B cell (primary cell): ENCODE measurements at regions not wholly inside any gene's neighbourhood (a gene's known extent, or its start where the extent isn't known, plus 50 kb on each side); places are given as distances from the start of the nearest gene placed in this dataset.

Source experiments
- ATAC-seq: fragments of 200-7000 bp; cut with Tn5 transposase; one replicate; pipeline ENCODE4 v1.10.0; 2021; ENCODE audit warnings: low read depth, mild to moderate bottlenecking, moderate number of reproducible peaks, moderate library complexity
- CTCF ChIA-PET: fragments of 350-600 bp; sonication (Branson Sonifier 250); formaldehyde crosslinking; loops from one replicate; lab custom pipeline; 2021; ENCODE audit warnings: antibody characterized with exemption, inconsistent platforms; lab: Charles Lee
- POLR2A ChIA-PET: fragments of 350-600 bp; sonication (Branson Sonifier 250); formaldehyde crosslinking; loops from one replicate; lab custom pipeline; 2021; ENCODE audit warnings: antibody characterized with exemption; lab: Charles Lee
- DNase-seq: peaks from one replicate; pipeline ENCODE4 v3.0.0; 2013
- H2AFZ ChIP-seq: 2 replicates; pipeline ENCODE4 v1.6.1; 2012; ENCODE audit warnings: mild to moderate bottlenecking, low read depth, low read length; ENCODE audit not compliant: insufficient read depth, poor library complexity, severe bottlenecking
- H3K27ac ChIP-seq, 2 donors: 1 replicate in 1 of 2; 2 replicates in 1 of 2; pipeline ENCODE4 v1.5.1; 2012 to 2013; ENCODE audit warnings: low read length in 2 of 2, mild to moderate bottlenecking in 2 of 2, moderate library complexity in 1 of 2
- H3K27me3 ChIP-seq, 4 experiments: fragments of 200-600 bp in 1 of 4; sonication (generic) in 1 of 4; replicated peaks in 1 of 4; 1 replicate in 2 of 4; 2 replicates in 2 of 4; pipeline versions ENCODE4 v1.6.1 to v1.7.0; 2013 to 2016; ENCODE audit warnings: low read length in 3 of 4, mild to moderate bottlenecking in 2 of 4, mixed read lengths in 1 of 4, moderate library complexity in 1 of 4; ENCODE audit not compliant: insufficient read depth in 4 of 4, control insufficient read depth in 3 of 4; ENCODE audit errors: control extremely low read depth in 1 of 4
- H3K36me3 ChIP-seq, 2 experiments: replicated peaks in 1 of 2; 1 replicate in 1 of 2; 2 replicates in 1 of 2; pipeline versions ENCODE4 v1.6.1 to v1.7.1; 2013; ENCODE audit warnings: low read length in 1 of 2; ENCODE audit not compliant: insufficient read depth in 2 of 2, control insufficient read depth in 1 of 2; ENCODE audit errors: control extremely low read depth in 1 of 2, extremely low read depth in 1 of 2
- H3K4me1 ChIP-seq, 2 donors: fragments of 200-600 bp in 1 of 2; sonication (generic) in 1 of 2; 1 replicate in 1 of 2; 2 replicates in 1 of 2; pipeline versions ENCODE4 v1.5.1 to v1.6.1; 2013 to 2017; ENCODE audit warnings: low read length in 2 of 2; ENCODE audit not compliant: control insufficient read depth in 2 of 2, insufficient read depth in 2 of 2
- H3K4me2 ChIP-seq: replicated peaks from 2 replicates; pipeline ENCODE3; 2012; ENCODE audit warnings: mild to moderate bottlenecking, low read depth, low read length; ENCODE audit not compliant: poor library complexity, severe bottlenecking
- H3K4me3 ChIP-seq, 5 experiments: fragments of 200-600 bp in 1 of 5; sonication (generic) in 1 of 5; 1 replicate in 3 of 5; 2 replicates in 2 of 5; pipeline versions ENCODE4 v1.5.1 to v1.7.0; 2011 to 2016; ENCODE audit warnings: low read length in 4 of 5, mild to moderate bottlenecking in 4 of 5, low read depth in 2 of 5, control low read depth in 1 of 5, moderate library complexity in 1 of 5; ENCODE audit not compliant: insufficient read depth in 1 of 5; ENCODE audit errors: control extremely low read depth in 1 of 5, extremely low read depth in 1 of 5
- H3K79me2 ChIP-seq: fragments of 200-600 bp; sonication (generic); one replicate; pipeline ENCODE4 v1.6.0; 2016; ENCODE audit warnings: low read length; ENCODE audit not compliant: control insufficient read depth, insufficient read depth
- H3K9ac ChIP-seq: fragments of 200-600 bp; sonication (generic); 2 replicates; pipeline ENCODE4 v1.6.1; 2017; ENCODE audit warnings: mild to moderate bottlenecking, low read length, moderate library complexity
- H3K9me3 ChIP-seq, 3 donors: one replicate each; pipeline versions ENCODE4 v1.6.1 to v1.7.1; 2013; ENCODE audit warnings: low read length in 2 of 3; ENCODE audit not compliant: control insufficient read depth in 2 of 3, insufficient read depth in 1 of 3; ENCODE audit errors: control extremely low read depth in 1 of 3
- H4K20me1 ChIP-seq: 2 replicates; pipeline ENCODE4 v1.6.0; 2012; ENCODE audit warnings: mild to moderate bottlenecking, low read length; ENCODE audit not compliant: insufficient read depth, control insufficient read depth, poor library complexity, severe bottlenecking
- H3K27ac Mint-ChIP-seq: one replicate; pipeline ENCODE4 v1.8.0; 2021; ENCODE audit warnings: mixed read lengths
- H3K27me3 Mint-ChIP-seq: one replicate; pipeline ENCODE4 v1.8.0; 2021; ENCODE audit warnings: mixed read lengths
- H3K4me1 Mint-ChIP-seq: one replicate; pipeline ENCODE4 v1.8.0; 2021; ENCODE audit warnings: mixed read lengths
- H3K4me3 Mint-ChIP-seq: one replicate; pipeline ENCODE4 v1.8.0; 2021; ENCODE audit warnings: mixed read lengths
- H3K9me3 Mint-ChIP-seq: one replicate; pipeline ENCODE4 v1.8.0; 2022; ENCODE audit warnings: mixed read lengths; ENCODE audit not compliant: insufficient read depth
- CTCF ChIP-seq: fragments of 200-600 bp; IDR thresholded peaks from one replicate; pipeline ENCODE4 v1.8.0; 2022; ENCODE audit warnings: antibody characterized with exemption, mild to moderate bottlenecking
- EZH2 ChIP-seq: IDR thresholded peaks from 2 replicates; pipeline ENCODE4 v1.6.1; 2012; ENCODE audit warnings: borderline replicate concordance, low read depth, mild to moderate bottlenecking, moderate library complexity, low read length; ENCODE audit not compliant: insufficient read depth, poor library complexity, severe bottlenecking
- WGBS: methylation state at CpG from one replicate; pipeline ENCODE4 v1.1.5; 2013; ENCODE audit warnings: missing lambda C conversion rate; ENCODE audit not compliant: insufficient coverage; 5-methylcytosine and 5-hydroxymethylcytosine counted together
- intact Hi-C: fragments of 100-400 bp; cut with micrococcal nuclease; formaldehyde crosslinking; loops from one replicate; pipeline ENCODE4 v1.10.0; 2022

DNA sequence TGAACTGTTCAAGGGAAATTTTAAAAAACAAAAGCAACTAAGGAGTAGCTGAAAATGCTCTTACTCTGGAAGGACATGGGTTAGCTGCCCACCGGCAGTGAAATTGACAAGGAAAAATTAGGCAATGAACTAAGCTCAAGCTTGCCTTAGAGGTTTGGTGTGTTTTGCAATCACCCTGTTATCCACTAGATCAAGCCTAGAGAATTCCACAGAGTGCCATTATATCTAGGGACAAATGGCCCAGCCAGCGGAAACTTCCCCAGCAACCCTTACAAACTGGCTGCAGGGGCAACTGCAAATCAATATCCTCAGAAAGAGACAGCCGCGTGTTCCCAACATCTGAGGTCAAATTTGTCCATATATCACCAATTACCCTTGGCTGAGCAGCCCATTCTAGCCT lies 258.2 kb downstream of the SP3 start:
- Mint-ChIP-seq H3K27me3 (peaks cover 4% of the 10 kb centered on the region), H3K9me3 (no peaks in the 10 kb centered on the region), H3K4me3 (no peak overlapping the region), H3K4me1 (no peaks in the 10 kb centered on the region), H3K27ac (no peak overlapping the region)
- H3K27me3 ChIP-seq: peaks cover 0 to 6% (median 0%) of the 10 kb centered on the region in 4 experiments
- 94% methylated on average over 3 of the region's 4 CpGs for WGBS
- ChIA-PET POLR2A (no interaction called here), CTCF (no interaction called here)
- H3K27ac ChIP-seq: no peak overlapping the region
- H3K9ac ChIP-seq: no peak overlapping the region
- no peaks in the 10 kb centered on the region for H4K20me1 ChIP-seq
- H3K4me2 ChIP-seq: no peak overlapping the region
- intact Hi-C loops: no loop called here
- no peaks in the 10 kb centered on the region for H3K36me3 ChIP-seq
- TF ChIP-seq CTCF: no peak
- TF ChIP-seq EZH2: no peak
- H3K4me1 ChIP-seq: no peaks in the 10 kb centered on the region
- no peak overlapping the region for H3K4me3 ChIP-seq
- H3K79me2 ChIP-seq: no peaks in the 10 kb centered on the region
- ATAC-seq: no peak
- DNase-seq: no peak
- H3K9me3 ChIP-seq: no peaks in the 10 kb centered on the region
- no peak overlapping the region for H2AFZ ChIP-seq

DNA sequence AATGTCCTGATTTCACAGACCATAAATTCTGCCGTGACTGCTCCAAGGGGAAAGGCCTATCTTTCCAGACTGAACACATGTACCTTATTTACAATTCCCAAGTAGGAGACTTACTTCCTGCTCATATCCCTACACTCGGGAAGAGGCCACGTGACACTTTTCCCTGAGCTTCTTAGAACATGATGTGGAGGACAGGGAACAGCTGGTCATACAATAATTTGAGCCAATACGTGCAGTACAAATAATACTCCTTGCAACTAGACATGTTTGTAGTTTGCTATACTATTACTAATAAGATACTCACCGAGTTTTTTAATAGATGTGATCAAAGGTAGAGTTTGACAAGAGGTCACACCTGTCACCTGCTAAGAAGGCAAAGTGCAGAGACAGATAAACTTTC lies 256.4 kb downstream of the SP3 start:
- no peak for DNase-seq
- H3K79me2 ChIP-seq: no peaks in the 10 kb centered on the region
- no peaks in the 10 kb centered on the region for H3K4me1 ChIP-seq
- POLR2A ChIA-PET: no interaction called here
- H3K4me3 ChIP-seq: no peak overlapping the region
- CTCF ChIA-PET: no interaction called here
- no peaks in the 10 kb centered on the region for H3K9me3 ChIP-seq
- no peaks in the 10 kb centered on the region for H4K20me1 ChIP-seq
- TF ChIP-seq CTCF (no peak), EZH2 (no peak)
- H3K4me2 ChIP-seq: no peak overlapping the region
- no peak overlapping the region for H3K4me3 Mint-ChIP-seq
- H3K27ac Mint-ChIP-seq: no peak overlapping the region
- H3K27me3 Mint-ChIP-seq: peaks cover 4% of the 10 kb centered on the region
- no peak overlapping the region for H2AFZ ChIP-seq
- intact Hi-C loops: no loop called here
- H3K9ac ChIP-seq: no peak overlapping the region
- peaks cover 0 to 6% (median 0%) of the 10 kb centered on the region in 4 experiments for H3K27me3 ChIP-seq
- no peaks in the 10 kb centered on the region for H3K4me1 Mint-ChIP-seq
- 100% methylated on average over 1 of the region's 5 CpGs for WGBS
- no peak for ATAC-seq
- H3K27ac ChIP-seq: no peak overlapping the region
- H3K36me3 ChIP-seq: no peaks in the 10 kb centered on the region
- no peaks in the 10 kb centered on the region for H3K9me3 Mint-ChIP-seq
